HCT116 (cell line): ENCODE measurements at regions not wholly inside any gene's neighbourhood (a gene's known extent, or its start where the extent isn't known, plus 50 kb on each side); places are given as distances from the start of the nearest gene placed in this dataset.

ENCODE experiments used
- ATAC-seq: fragments of 200-7000 bp; cut with Tn5 transposase; 2 replicates; pipeline ENCODE4 v1.9.1; 2020; ENCODE audit warnings: mild to moderate bottlenecking, moderate library complexity
- BruUV-seq: library from RNA; stranded (reverse); fragments of 400-500 nt; replicated peaks from 2 replicates; lab custom pipeline; 2021; lab: Mats Ljungman, UMichigan
- CTCF ChIA-PET: fragments of 300-600 bp; sonication (Branson Sonifier 250); formaldehyde crosslinking; loops from one replicate; lab custom pipeline; 2021; ENCODE audit warnings: antibody characterized with exemption; lab: Charles Lee
- POLR2A ChIA-PET: fragments of 300-600, 350-600 bp; sonication (Branson Sonifier 250); formaldehyde crosslinking; loops from one replicate; lab custom pipeline; 2021; ENCODE audit warnings: antibody characterized with exemption; lab: Charles Lee
- RAD21 ChIA-PET, 2 experiments: fragments of 300-600 bp; sonication (Branson Sonifier 250); formaldehyde crosslinking; loops; one replicate each; lab custom pipeline; 2023; ENCODE audit warnings: low total read pairs in 2 of 2; ENCODE audit not compliant: uncharacterized antibody in 2 of 2, unreplicated experiment in 2 of 2, low non-redundant PET in 1 of 2; lab: Charles Lee
- DNase-seq: peaks from one replicate; pipeline ENCODE4 v3.0.0-alpha.2; 2010; ENCODE audit warnings: low read depth, low spot score
- H2AFZ ChIP-seq: fragments of 200-600 bp; shearing (Covaris generic), sonication (generic); 2 replicates; pipeline ENCODE4 v1.6.1; 2017; ENCODE audit warnings: low read depth, mixed run types, mixed read lengths, antibody characterized with exemption, low read length; ENCODE audit not compliant: poor library complexity, severe bottlenecking
- H3K27ac ChIP-seq: 2 replicates; pipeline ENCODE4 v1.5.1; 2012; ENCODE audit warnings: low read depth, low read length
- H3K27me3 ChIP-seq: fragments of 200-600 bp; sonication (generic); 2 replicates; pipeline ENCODE4 v1.6.1; 2016; ENCODE audit warnings: mixed run types, low read length, mixed read lengths; ENCODE audit not compliant: insufficient read depth
- H3K36me3 ChIP-seq, 2 experiments: fragments of 200-500 bp in 1 of 2; fragments of 200-600 bp in 1 of 2; sonication (Bioruptor generic) in 1 of 2; sonication (generic) in 1 of 2; 2 replicates each; pipeline versions ENCODE4 v1.5.1 to v1.6.1; 2014 to 2016; ENCODE audit warnings: low read length in 2 of 2, inconsistent platforms in 1 of 2, mixed read lengths in 1 of 2, mixed run types in 1 of 2; ENCODE audit not compliant: insufficient read depth in 2 of 2, control insufficient read depth in 1 of 2
- H3K4me1 ChIP-seq, 2 experiments: fragments of 200-600 bp in 1 of 2; sonication (generic) in 1 of 2; 2 replicates each; pipeline versions ENCODE4 v1.5.1 to v1.6.1; 2012 to 2017; ENCODE audit warnings: low read length in 2 of 2, inconsistent platforms in 1 of 2, mild to moderate bottlenecking in 1 of 2, mixed read lengths in 1 of 2, mixed run types in 1 of 2, moderate library complexity in 1 of 2; ENCODE audit not compliant: insufficient read depth in 2 of 2, control insufficient read depth in 1 of 2
- H3K4me2 ChIP-seq: fragments of 200-600 bp; sonication (generic); 2 replicates; pipeline ENCODE4 v1.6.1; 2017; ENCODE audit warnings: mixed run types, low read length, mixed read lengths
- H3K4me3 ChIP-seq, 2 experiments: fragments of 200-600 bp in 1 of 2; sonication (generic) in 1 of 2; replicated peaks in 1 of 2; 2 replicates each; pipeline ENCODE4 v1.5.1; 2011 to 2016; ENCODE audit warnings: low read length in 2 of 2, control low read depth in 1 of 2, low read depth in 1 of 2, mild to moderate bottlenecking in 1 of 2, mixed read lengths in 1 of 2, mixed run types in 1 of 2
- H3K79me2 ChIP-seq: fragments of 200-600 bp; sonication (generic); 2 replicates; pipeline ENCODE4 v1.6.1; 2017; ENCODE audit warnings: mild to moderate bottlenecking, mixed run types, low read length, moderate library complexity, mixed read lengths; ENCODE audit not compliant: insufficient read depth
- H3K9ac ChIP-seq: fragments of 200-600 bp; sonication (generic); 2 replicates; pipeline ENCODE4 v1.6.1; 2016; ENCODE audit warnings: low read length, mixed read lengths
- H3K9me2 ChIP-seq: fragments of 200-600 bp; sonication (generic), shearing (Covaris generic); 2 replicates; pipeline ENCODE4 v1.6.1; 2017; ENCODE audit warnings: mixed run types, mild to moderate bottlenecking, moderate library complexity; ENCODE audit not compliant: insufficient read depth
- H3K9me3 ChIP-seq, 2 experiments: fragments of 200-500 bp in 1 of 2; fragments of 200-600 bp in 1 of 2; sonication (Bioruptor generic) in 1 of 2; sonication (generic) in 1 of 2; 2 replicates each; pipeline ENCODE4 v1.6.1; 2014 to 2017; ENCODE audit warnings: low read length in 2 of 2, mixed read lengths in 2 of 2, inconsistent platforms in 1 of 2, low read depth in 1 of 2, mild to moderate bottlenecking in 1 of 2, mixed run types in 1 of 2, moderate library complexity in 1 of 2; ENCODE audit not compliant: control insufficient read depth in 1 of 2, insufficient read depth in 1 of 2
- H4K20me1 ChIP-seq: fragments of 200-600 bp; sonication (generic), shearing (Covaris generic); 2 replicates; pipeline ENCODE4 v1.6.1; 2017; ENCODE audit warnings: mixed run types, mild to moderate bottlenecking, moderate library complexity; ENCODE audit not compliant: insufficient read depth
- CBX3 ChIP-seq: IDR thresholded peaks from 2 replicates; pipeline ENCODE4 v1.6.1; 2012; ENCODE audit warnings: low read depth
- EGR1 ChIP-seq: IDR thresholded peaks from 2 replicates; pipeline ENCODE4 v1.6.1; 2012; ENCODE audit warnings: low read depth
- ELF1 ChIP-seq: IDR thresholded peaks from 2 replicates; pipeline ENCODE4 v1.6.1; 2012; ENCODE audit warnings: low read depth, borderline replicate concordance
- EZH2 ChIP-seq: fragments of 200-600 bp; sonication (generic); IDR thresholded peaks from 2 replicates; pipeline ENCODE4 v1.6.1; 2017; ENCODE audit warnings: antibody characterized with exemption, mixed run types
- EZH2phosphoT487 ChIP-seq: fragments of 200-600 bp; IDR thresholded peaks from 2 replicates; pipeline ENCODE4 v1.6.1; 2018; ENCODE audit warnings: antibody characterized with exemption, borderline replicate concordance
- FOSL1 ChIP-seq: IDR thresholded peaks from 2 replicates; pipeline ENCODE4 v1.6.1; 2012; ENCODE audit warnings: low read depth
- POLR2A ChIP-seq: IDR thresholded peaks from 2 replicates; pipeline ENCODE4 v1.7.0; 2011; ENCODE audit warnings: borderline replicate concordance; ENCODE audit not compliant: insufficient read depth, insufficient read length; ENCODE audit errors: extremely low read depth
- POLR2AphosphoS5 ChIP-seq: IDR thresholded peaks from 2 replicates; pipeline ENCODE4 v1.6.1; 2011; ENCODE audit warnings: mild to moderate bottlenecking, low read depth, low read length, moderate library complexity
- SIN3A ChIP-seq: IDR thresholded peaks from 2 replicates; pipeline ENCODE4 v1.6.1; 2012; ENCODE audit warnings: low read depth
- SP1 ChIP-seq: IDR thresholded peaks from 2 replicates; pipeline ENCODE4 v1.6.1; 2012; ENCODE audit warnings: low read depth
- SRF ChIP-seq: IDR thresholded peaks from 2 replicates; pipeline ENCODE4 v1.6.1; 2012; ENCODE audit warnings: low read depth
- TCF7L2 ChIP-seq: IDR thresholded peaks from 2 replicates; pipeline ENCODE4 v1.7.0; 2011; ENCODE audit warnings: borderline replicate concordance, inconsistent platforms; ENCODE audit not compliant: insufficient read depth, insufficient read length; ENCODE audit errors: extremely low read depth
- YY1 ChIP-seq: IDR thresholded peaks from 2 replicates; pipeline ENCODE4 v1.6.1; 2011; ENCODE audit warnings: low read length, low read depth, moderate library complexity, mild to moderate bottlenecking; ENCODE audit not compliant: insufficient replicate concordance; ENCODE audit errors: extremely low read depth
- ZFX ChIP-seq: fragments of 450-650 bp; IDR thresholded peaks from 2 replicates; pipeline ENCODE4 v1.6.1; 2017
- ZNF274 ChIP-seq: fragments of 200-500 bp; sonication (Bioruptor generic); IDR thresholded peaks from 2 replicates; pipeline ENCODE4 v1.6.1; 2014; ENCODE audit warnings: mild to moderate bottlenecking, low read depth, low read length, inconsistent platforms
- intact Hi-C: fragments of 100-400 bp; cut with micrococcal nuclease; formaldehyde crosslinking; loops from 2 replicates; pipeline ENCODE4 v1.10.0; 2022
- TF ChIP-seq, protein P1 (sequence below): IDR thresholded peaks from 2 replicates; pipeline ENCODE4 v1.6.1; 2012; ENCODE audit warnings: low read depth
- TF ChIP-seq, protein P2 (sequence below), 3 experiments: fragments of 200-600 bp in 1 of 3; sonication (generic) in 1 of 3; IDR thresholded peaks in 2 of 3; conservative IDR thresholded peaks in 1 of 3; 2 replicates each; pipeline ENCODE4 v1.5.1; 2012 to 2017; ENCODE audit warnings: low read depth in 2 of 3, low read length in 2 of 3, antibody characterized with exemption in 1 of 3, borderline replicate concordance in 1 of 3, control low read depth in 1 of 3, mild to moderate bottlenecking in 1 of 3, mixed read lengths in 1 of 3, mixed run types in 1 of 3, moderate library complexity in 1 of 3; ENCODE audit not compliant: insufficient read depth in 1 of 3
- TF ChIP-seq, protein P3 (sequence below): IDR thresholded peaks from 2 replicates; pipeline ENCODE4 v1.6.1; 2012

DNA sequence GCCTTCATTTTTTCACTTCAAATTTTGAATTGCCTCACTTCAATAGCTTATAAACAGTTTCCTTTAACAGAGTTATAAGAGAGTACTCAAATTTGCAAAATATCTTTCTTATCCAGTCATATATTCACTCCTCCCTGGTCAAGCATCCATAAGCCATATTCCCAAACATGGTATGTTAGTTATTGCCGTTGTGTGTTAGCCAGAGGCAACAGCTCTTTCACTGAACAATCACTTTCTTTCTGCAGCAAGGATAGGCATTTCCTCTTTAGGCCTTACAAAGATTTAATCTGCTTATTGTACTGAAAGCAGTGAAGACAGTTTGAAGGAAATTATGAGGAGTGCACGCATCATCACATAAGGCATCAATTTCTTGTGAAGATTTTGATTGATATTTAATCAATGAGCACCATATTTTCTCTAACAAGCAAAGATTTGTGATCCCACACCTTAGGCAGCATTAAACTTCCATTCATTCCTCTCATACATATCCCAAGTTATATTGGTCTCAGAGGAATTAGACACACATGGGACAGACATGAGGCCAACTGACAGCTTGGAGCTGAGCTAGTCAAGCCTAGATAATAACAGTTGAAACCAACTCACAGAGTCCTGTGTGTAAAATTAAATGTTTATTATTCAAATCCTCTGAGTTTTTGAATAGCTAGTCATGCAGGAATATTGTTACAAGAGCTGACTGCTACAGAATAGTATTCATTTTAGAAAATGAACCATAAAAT lies 80.0 kb upstream of the EPHA6 start:
- Histone ChIP-seq H3K9me2 (no peaks in the 10 kb centered on the region), H4K20me1 (no peaks in the 10 kb centered on the region), H3K4me1 (no peaks in the 10 kb centered on the region), H3K36me3 (no peaks in the 10 kb centered on the region), H3K27ac (no peak overlapping the region), H3K9ac (no peak overlapping the region), H3K27me3 (no peaks in the 10 kb centered on the region), H2AFZ (no peak overlapping the region), H3K9me3 (peaks cover 21 to 22% of the 10 kb centered on the region in 2 experiments; a peak in 2 of 4 replicates), H3K4me2 (no peak overlapping the region), H3K4me3 (no peak overlapping the region), H3K79me2 (no peaks in the 10 kb centered on the region)
- RAD21 ChIA-PET = no interaction called here
- POLR2A ChIA-PET = no interaction called here
- ATAC-seq (no peak), DNase-seq (no peak)
- CTCF ChIA-PET = no interaction called here
- TF ChIP-seq YY1 (no peak), ZFX (no peak), FOSL1 (no peak), EGR1 (no peak), ZNF274 (no peak), EZH2phosphoT487 (no peak), SRF (no peak), CBX3 (no peak), SP1 (no peak), SIN3A (no peak), TCF7L2 (no peak), POLR2AphosphoS5 (no peak), POLR2A (no peak), ELF1 (no peak), EZH2 (no peak)
- TF ChIP-seq, protein P1, sequence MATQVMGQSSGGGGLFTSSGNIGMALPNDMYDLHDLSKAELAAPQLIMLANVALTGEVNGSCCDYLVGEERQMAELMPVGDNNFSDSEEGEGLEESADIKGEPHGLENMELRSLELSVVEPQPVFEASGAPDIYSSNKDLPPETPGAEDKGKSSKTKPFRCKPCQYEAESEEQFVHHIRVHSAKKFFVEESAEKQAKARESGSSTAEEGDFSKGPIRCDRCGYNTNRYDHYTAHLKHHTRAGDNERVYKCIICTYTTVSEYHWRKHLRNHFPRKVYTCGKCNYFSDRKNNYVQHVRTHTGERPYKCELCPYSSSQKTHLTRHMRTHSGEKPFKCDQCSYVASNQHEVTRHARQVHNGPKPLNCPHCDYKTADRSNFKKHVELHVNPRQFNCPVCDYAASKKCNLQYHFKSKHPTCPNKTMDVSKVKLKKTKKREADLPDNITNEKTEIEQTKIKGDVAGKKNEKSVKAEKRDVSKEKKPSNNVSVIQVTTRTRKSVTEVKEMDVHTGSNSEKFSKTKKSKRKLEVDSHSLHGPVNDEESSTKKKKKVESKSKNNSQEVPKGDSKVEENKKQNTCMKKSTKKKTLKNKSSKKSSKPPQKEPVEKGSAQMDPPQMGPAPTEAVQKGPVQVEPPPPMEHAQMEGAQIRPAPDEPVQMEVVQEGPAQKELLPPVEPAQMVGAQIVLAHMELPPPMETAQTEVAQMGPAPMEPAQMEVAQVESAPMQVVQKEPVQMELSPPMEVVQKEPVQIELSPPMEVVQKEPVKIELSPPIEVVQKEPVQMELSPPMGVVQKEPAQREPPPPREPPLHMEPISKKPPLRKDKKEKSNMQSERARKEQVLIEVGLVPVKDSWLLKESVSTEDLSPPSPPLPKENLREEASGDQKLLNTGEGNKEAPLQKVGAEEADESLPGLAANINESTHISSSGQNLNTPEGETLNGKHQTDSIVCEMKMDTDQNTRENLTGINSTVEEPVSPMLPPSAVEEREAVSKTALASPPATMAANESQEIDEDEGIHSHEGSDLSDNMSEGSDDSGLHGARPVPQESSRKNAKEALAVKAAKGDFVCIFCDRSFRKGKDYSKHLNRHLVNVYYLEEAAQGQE = no peak
- TF ChIP-seq, protein P2, sequence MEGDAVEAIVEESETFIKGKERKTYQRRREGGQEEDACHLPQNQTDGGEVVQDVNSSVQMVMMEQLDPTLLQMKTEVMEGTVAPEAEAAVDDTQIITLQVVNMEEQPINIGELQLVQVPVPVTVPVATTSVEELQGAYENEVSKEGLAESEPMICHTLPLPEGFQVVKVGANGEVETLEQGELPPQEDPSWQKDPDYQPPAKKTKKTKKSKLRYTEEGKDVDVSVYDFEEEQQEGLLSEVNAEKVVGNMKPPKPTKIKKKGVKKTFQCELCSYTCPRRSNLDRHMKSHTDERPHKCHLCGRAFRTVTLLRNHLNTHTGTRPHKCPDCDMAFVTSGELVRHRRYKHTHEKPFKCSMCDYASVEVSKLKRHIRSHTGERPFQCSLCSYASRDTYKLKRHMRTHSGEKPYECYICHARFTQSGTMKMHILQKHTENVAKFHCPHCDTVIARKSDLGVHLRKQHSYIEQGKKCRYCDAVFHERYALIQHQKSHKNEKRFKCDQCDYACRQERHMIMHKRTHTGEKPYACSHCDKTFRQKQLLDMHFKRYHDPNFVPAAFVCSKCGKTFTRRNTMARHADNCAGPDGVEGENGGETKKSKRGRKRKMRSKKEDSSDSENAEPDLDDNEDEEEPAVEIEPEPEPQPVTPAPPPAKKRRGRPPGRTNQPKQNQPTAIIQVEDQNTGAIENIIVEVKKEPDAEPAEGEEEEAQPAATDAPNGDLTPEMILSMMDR (IDR thresholded peaks at IDR 0.05 in 2 of 3, conservative IDR thresholded peaks at IDR 0.05 in 1 of 3; ENCODE audit: borderline replicate concordance in 1 of 3, insufficient read depth in 1 of 3, low read depth in 2 of 3, low read length in 2 of 3) = no peak
- TF ChIP-seq, protein P3, sequence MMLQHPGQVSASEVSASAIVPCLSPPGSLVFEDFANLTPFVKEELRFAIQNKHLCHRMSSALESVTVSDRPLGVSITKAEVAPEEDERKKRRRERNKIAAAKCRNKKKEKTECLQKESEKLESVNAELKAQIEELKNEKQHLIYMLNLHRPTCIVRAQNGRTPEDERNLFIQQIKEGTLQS = no peak
- intact Hi-C loops = no loop called here
- no TSS peak for BruUV-seq
